ENCODE measurements at regions not wholly inside any gene's neighbourhood (a gene's known extent, or its start where the extent isn't known, plus 50 kb on each side); places are given as distances from the start of the nearest gene placed in this dataset.

GRCh38 chr17:6893382-6894205, 62.1 kb upstream of the TEKT1 start:
- no peak for DNase-seq
- Histone ChIP-seq H3K9me3 (no peaks in the 10 kb centered on the region), H3K36me3 (no peaks in the 10 kb centered on the region), H3K4me3 (peak overlapping the region in 1 of 4 donors; percentile 13), H3K27me3 (no peaks in the 10 kb centered on the region), H3K4me1 (no peaks in the 10 kb centered on the region), H3K27ac (no peak overlapping the region)
- TF ChIP-seq POLR2A (IDR thresholded peaks at IDR 0.05) (no peak), CTCF (IDR thresholded peaks at IDR 0.05) (no peak)

GRCh38 chr17:6894206-6894528, 62.6 kb upstream of the TEKT1 start:
- H3K4me3 ChIP-seq = peak overlapping the region in 1 of 4 donors; percentile 13
- TF ChIP-seq CTCF (IDR thresholded peaks at IDR 0.05) = no peak
- no peak for TF ChIP-seq POLR2A (IDR thresholded peaks at IDR 0.05)

GRCh38 chr17:6901086-6901485, 69.6 kb upstream of the TEKT1 start:
- H3K27me3 ChIP-seq = no peaks in the 10 kb centered on the region

More at GRCh38 chr17:6894206-6894528, 62.6 kb upstream of the TEKT1 start:
- no peaks in the 10 kb centered on the region for H3K9me3 ChIP-seq
- H3K4me1 ChIP-seq = no peaks in the 10 kb centered on the region
- no peaks in the 10 kb centered on the region for H3K27me3 ChIP-seq
- no peaks in the 10 kb centered on the region for H3K36me3 ChIP-seq
- H3K27ac ChIP-seq = no peak overlapping the region
- no peak for DNase-seq

GRCh38 chr17:6903326-6903900, 71.9 kb upstream of the TEKT1 start:
- no peak overlapping the region for H3K4me3 ChIP-seq
- no peaks in the 10 kb centered on the region for H3K27me3 ChIP-seq
- no peaks in the 10 kb centered on the region for H3K9me3 ChIP-seq
- H3K4me1 ChIP-seq = no peaks in the 10 kb centered on the region
- H3K27ac ChIP-seq = no peak overlapping the region
- H3K36me3 ChIP-seq = no peaks in the 10 kb centered on the region
- DNase-seq = no peak
- TF ChIP-seq POLR2A (IDR thresholded peaks at IDR 0.05) = no peak
- TF ChIP-seq CTCF (IDR thresholded peaks at IDR 0.05) = no peak

More at GRCh38 chr17:6901086-6901485, 69.6 kb upstream of the TEKT1 start:
- no peak for DNase-seq
- Histone ChIP-seq H3K4me3 (no peak overlapping the region), H3K9me3 (no peaks in the 10 kb centered on the region), H3K4me1 (no peaks in the 10 kb centered on the region), H3K27ac (no peak overlapping the region), H3K36me3 (no peaks in the 10 kb centered on the region)
- TF ChIP-seq POLR2A (IDR thresholded peaks at IDR 0.05) (no peak), CTCF (IDR thresholded peaks at IDR 0.05) (no peak)

- no peaks in the 10 kb centered on the region for H3K4me1 ChIP-seq
- no peaks in the 10 kb centered on the region for H3K36me3 ChIP-seq
- DNase-seq = no peak
- no peak overlapping the region for H3K4me3 ChIP-seq
- H3K9me3 ChIP-seq = peaks cover 0 to 4% (median 0%) of the 10 kb centered on the region in 4 donors
- no peaks in the 10 kb centered on the region for H3K27me3 ChIP-seq
- no peak overlapping the region for H3K27ac ChIP-seq
- TF ChIP-seq POLR2A (IDR thresholded peaks at IDR 0.05) = no peak
- no peak for TF ChIP-seq CTCF (IDR thresholded peaks at IDR 0.05)
Measured at GRCh38 chr17:6908807-6909206, 77.3 kb upstream of the TEKT1 start.

All from Peyer's patch (tissue), 4 donors.